Tongue (tissue), 1 donor: ENCODE measurements at regions not wholly inside any gene's neighbourhood (a gene's known extent, or its start where the extent isn't known, plus 50 kb on each side); places are given as distances from the start of the nearest gene placed in this dataset.
"Not testable (repeated sequence)": the region's sequence is repeated elsewhere in the genome, so short reads cannot be mapped to it uniquely, and the experiment has no call there.

Source experiments
- DNase-seq: peaks from one replicate; pipeline ENCODE4 v3.0.0-alpha.2; 2015

DNA sequence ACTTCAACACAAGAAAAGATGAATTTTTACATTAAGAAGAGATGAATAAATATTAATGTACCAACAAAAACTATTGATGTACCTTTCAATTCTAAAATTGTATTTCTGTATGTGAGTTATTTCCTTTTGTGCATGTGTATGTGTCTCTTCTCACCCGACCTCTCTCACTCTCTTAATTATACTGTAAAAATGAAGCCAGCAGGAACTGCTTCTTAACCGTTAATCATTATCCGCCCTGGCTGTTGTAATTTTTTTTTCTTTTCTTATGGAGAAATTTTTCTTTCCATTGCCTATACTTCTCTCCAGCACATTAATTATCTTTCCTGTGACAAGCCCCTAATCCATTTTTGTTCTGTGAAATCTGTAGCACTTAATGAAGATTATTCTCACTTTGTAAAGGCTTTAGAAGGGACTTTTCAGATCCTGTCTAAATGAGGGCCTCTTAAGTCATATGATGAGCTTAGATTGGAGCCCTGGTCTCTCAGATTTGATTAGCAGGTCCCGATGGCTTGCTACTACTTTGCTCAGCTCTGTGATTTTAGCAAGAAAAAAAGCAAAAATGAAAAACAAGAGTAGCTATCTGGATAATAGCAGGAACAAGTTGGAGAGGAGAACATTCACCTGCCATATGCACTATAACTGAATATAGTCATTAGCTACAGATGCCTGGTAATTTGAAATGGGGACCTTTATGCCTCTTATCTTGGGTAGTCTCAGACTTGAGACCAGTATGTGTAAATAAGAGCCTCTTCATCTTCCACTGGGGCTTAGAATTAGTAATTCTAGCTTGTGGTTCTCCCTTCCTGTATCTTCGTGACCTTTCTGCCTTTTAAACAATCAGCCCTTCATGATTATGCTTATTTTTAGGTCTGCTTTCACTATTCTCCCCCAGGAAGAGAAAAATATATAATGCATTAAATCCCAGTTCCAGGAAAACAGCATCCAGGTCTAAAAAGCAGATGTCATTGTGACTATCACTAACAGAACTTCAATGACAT lies 80.0 kb upstream of the COL1A2 start:
- DNase-seq, result no peak

DNA sequence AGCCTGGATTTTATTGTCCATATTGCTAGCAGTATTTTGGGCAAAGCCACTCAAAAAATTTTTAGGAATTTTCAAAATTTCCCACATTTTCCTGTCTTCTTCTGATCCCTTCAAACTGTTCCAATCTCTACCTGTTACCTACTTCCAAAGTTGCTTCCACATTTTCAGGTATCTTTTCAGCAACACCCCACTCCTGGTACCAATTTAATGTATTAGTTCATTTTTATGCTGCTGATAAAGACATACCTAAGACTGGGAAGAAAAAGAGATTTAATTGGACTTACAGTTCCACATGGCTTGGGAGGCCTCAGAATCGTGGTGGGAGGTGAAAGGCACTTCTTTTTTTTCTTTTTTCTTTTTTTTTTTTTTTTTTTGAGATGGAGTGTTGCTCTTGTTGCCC lies 73.6 kb upstream of the COL1A2 start:
- not testable (repeated sequence) for DNase-seq

DNA sequence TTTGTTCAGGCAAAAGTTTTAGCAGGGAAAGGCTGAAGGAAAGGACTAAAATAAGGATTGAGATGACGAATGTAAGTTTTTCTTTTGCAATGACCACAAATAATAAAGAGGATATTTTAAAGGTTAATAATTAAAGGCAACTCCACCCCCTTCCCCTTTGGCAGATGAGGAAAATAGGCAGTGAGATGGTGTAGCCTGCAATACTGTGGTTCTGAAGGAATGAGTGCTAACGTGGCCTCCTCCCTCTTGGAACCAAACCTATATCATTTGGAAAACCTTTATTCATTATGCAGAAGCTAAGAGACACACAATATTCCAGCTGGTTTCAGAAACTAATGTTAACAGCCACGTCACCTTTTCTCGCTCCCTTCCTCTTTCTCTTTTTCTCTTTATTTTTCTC lies 70.9 kb upstream of the COL1A2 start:
- DNase-seq, result peak; percentile 20

DNA sequence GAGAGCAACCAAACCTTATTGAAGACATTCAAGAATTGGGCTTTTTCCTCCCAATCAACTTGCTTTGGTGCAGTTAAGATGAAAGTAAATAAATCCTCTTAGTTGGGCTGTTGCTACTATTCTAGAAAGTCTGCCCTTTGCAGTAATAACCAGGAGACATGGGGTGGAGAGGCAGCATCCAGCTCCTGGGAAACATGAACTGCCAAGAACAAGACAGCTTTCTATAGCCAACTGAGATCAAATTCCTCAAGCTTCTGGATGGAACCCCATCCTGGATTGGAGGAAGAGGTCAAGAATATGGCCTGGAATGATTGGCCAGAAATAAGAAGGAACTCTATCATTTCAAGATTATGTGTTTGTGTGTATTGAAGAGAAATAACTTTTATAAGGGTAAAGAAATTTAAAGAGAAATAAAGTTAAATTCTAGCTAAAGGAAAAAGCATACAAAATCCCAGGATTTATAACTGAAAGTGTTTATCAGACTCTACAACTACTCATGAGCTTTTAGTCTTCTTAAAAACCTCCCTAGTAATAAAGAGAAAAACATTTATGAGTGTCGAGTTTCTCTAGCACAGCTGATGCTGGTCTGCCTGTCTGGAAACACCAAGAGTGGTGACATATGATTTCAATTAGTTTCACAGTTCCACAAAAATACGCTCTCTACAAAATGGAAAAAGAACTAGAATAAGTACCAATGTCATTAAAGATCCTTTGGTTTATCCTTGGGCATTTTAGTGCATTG lies 70.1 kb upstream of the COL1A2 start:
- DNase-seq, result peak; percentile 72

DNA sequence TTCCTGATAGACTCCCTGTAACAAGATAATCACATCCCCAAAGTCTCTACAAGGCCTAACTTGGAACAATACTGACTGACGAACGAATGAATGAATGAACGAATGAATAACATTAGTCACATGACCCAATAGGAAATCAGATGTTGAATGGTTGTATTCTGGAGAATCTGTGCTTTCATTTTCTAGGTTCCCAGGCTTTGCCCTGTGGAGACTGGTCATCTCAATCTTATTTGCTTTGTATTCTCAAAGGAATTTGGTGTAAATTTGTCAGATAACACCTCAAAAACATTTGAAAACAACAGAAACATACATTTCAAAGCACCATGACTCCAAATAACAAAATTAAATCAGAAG lies 69.6 kb upstream of the COL1A2 start:
- no peak for DNase-seq

DNA sequence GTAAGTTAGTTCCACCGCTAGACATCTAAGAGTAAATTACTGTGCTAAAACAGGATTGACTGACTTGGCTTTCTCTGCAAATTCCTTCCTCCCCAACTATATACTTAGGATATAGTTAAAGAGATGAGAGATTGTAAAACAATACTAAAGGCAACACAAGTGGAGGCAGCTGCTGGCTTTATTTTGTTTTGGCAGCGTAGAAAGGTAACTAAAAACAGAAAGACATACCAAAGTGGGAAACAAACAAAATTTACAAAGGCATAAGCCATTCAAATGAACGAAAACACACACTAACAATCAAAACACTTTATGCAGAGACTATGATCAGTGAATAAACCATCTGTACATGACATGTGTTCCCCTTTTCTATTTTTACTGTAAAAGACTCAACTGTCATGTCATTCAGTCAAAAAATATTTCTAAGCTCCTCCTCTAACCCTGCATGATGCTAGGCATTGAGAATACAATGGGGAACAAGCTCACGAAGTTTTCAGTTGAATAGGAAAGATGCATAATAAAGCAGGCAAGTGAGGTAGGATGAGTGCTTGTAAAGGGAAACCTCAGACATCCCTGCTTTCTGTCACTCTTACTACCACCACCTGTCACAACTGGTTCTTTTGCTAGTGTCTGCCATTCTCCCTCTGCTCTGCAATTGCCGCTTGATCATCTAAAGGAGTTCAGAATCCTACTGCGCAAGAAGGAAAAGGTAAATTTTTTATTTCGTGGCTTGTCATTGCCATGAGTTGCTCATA lies 64.2 kb upstream of the COL1A2 start:
- DNase-seq, result peak; percentile 75

DNA sequence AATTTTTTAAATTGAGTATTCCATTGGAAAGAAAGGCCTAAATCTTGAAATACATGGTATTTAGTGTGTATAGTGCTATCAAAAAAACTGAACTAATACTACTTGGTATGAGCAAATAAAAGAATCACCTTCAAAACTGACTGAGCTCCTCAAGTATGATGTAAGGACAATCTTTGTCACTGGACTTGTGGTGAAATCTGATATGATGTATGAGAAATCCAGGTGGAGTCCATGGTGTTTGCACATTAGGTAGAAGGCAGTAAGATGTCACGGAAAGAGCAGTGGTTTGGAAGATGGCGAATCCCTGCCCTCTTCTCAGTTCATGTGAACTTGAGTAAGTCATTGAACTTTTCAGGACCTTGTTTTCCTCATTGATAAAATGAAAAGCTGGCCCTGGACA lies 62.1 kb upstream of the COL1A2 start:
- no peak for DNase-seq

DNA sequence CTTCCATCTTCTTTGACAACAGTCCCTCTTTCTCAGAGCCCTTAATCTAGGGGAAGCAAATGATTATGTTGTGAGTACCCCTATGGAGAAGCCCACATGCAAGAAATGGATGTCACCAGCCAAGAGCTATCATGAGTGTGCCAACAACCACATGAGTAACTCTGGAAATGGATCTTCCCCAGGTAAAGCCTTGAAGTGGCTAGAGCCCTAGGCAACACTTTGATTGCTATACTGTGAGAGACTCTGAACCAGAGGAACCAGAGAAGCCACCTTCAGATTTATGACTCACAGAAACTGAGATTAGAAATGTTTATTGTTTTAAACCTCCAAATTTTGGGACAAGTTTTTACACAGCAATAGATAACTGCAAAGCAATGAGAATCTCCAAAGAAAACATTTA lies 60.9 kb upstream of the COL1A2 start:
- DNase-seq, result no peak

DNA sequence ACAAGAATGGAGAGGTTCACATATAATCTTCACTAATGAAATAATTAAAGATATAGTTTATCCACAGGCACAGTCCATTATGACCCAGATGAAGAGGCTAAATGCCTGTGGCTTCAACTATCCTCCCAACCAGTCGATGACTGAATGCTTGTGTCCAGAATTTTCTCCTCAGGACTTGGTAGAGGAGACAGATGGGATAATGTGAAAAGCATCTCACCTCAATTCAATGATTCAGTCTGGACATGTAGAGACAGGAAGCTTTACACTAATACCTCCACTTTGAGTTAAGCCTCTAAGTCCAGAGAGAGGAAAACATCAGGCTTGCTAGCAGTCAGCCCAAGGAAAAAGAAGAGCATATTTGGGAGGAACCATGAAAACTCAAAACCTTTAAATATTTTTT lies 59.1 kb upstream of the COL1A2 start:
- DNase-seq, result peak; percentile 14

DNA sequence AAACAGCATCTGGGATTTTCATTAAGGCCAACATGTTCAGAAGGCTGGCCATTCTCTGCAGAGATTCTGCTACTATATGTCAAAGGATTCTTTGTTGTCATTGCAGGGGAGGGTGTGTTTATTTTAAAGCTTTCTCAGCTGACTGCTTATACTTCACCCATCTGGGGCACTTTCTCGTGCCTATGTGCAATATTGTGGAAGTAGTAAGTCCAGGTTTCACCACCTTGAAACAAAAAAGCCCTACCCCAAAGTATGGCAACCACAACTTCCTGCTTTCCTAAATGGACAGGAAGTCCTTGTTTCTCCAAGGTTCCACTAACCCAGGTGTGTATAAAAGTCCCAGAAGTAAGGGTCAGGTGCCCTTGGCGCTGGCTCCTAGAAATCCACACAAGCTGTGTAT lies 58.7 kb upstream of the COL1A2 start:
- DNase-seq, result peak; percentile 23

DNA sequence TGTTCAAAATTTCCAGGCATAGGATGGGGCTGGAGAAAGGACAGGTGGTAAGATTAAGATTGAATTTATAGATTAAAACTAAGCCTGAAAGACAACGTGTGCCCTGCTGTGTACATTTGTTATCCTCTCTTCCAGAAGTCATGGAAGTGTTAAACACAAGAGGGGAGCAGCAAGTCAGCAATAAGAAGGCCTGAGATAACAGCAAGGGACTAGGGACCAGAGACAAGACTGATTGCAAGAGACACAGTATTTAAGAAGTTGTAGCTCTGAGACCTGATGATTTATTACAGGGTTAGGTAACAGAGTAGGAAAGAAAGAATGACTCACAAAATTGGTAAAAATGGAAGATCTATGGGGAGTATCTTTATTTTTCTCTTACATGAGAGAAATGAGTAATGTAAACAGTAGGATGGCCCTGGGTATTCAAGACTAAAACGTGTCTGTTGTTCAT lies 55.7 kb upstream of the COL1A2 start:
- no peak for DNase-seq

DNA sequence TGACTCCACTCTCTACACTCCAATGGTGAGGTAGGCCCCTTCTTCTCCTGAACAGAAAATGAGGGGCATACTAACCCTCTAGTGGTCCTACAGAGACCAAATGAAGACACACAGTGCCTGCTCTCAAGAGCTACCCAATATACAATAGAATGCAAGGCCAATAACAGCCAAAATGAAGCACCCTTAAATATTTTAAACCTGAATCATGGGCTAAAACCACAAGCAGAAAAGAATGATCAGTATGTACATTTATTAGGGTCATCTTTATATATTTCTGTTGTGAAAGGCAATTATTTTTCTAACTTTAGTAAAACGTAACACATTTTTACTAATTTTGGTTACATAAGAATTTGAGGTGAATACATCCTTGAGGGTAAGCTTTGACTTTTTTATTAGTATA lies 49.9 kb upstream of the COL1A2 start:
- no peak for DNase-seq
